RWPE1 (cell line): ENCODE measurements at regions not wholly inside any gene's neighbourhood (a gene's known extent, or its start where the extent isn't known, plus 50 kb on each side); places are given as distances from the start of the nearest gene placed in this dataset.

ENCODE experiments used
- CTCF ChIA-PET: fragments of 350-600 bp; sonication (Branson Sonifier 250); formaldehyde crosslinking; extraction: SDS; loops from one replicate; lab custom pipeline; 2021; lab: Yijun Ruan, JAX
- POLR2A ChIA-PET: fragments of 400-600 bp; formaldehyde crosslinking; extraction: SDS; loops from one replicate; lab custom pipeline; 2020; ENCODE audit warnings: antibody characterized with exemption; ENCODE audit not compliant: low non-redundant PET; lab: Yijun Ruan, JAX
- DNase-seq: peaks from one replicate; pipeline ENCODE4 v3.0.0; 2012; ENCODE audit warnings: low spot score
- H3K27ac ChIP-seq: fragments of 450-650 bp; 2 replicates; pipeline ENCODE4 v1.5.1; 2017
- TF ChIP-seq, protein P1 (sequence below): fragments of 450-650 bp; conservative IDR thresholded peaks from 2 replicates; pipeline ENCODE4 v1.5.1; 2017; ENCODE audit warnings: low read depth, mild to moderate bottlenecking

DNA sequence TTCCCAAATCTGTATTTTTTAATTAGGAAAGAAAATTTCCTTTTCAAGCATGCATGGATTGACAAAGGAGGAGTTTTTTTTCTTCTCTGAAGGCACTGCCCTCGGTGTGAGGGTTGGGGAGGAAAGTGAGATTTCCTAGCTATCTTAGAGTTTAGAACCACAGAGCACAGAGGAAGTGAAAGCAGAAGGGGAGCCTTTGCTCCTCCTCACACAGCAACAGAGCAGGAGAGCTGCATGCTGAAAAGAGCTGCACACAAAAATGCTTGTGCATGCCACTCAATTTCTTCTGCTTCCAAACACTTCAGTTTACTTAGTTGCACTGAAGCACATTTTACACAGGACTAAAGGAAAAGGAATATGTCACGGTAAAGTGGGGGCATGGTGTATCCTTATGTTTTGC lies 308.1 kb downstream of the GPATCH2 start:
- no peak for DNase-seq
- no peak overlapping the region for H3K27ac ChIP-seq
- ChIA-PET POLR2A (no interaction called here), CTCF (interaction anchor here (1.1 kb wide), 1 partner anchor 11 kb away, joined by 3 read pairs; no protein-coding TSS in a partner anchor)
- TF ChIP-seq, protein P1, sequence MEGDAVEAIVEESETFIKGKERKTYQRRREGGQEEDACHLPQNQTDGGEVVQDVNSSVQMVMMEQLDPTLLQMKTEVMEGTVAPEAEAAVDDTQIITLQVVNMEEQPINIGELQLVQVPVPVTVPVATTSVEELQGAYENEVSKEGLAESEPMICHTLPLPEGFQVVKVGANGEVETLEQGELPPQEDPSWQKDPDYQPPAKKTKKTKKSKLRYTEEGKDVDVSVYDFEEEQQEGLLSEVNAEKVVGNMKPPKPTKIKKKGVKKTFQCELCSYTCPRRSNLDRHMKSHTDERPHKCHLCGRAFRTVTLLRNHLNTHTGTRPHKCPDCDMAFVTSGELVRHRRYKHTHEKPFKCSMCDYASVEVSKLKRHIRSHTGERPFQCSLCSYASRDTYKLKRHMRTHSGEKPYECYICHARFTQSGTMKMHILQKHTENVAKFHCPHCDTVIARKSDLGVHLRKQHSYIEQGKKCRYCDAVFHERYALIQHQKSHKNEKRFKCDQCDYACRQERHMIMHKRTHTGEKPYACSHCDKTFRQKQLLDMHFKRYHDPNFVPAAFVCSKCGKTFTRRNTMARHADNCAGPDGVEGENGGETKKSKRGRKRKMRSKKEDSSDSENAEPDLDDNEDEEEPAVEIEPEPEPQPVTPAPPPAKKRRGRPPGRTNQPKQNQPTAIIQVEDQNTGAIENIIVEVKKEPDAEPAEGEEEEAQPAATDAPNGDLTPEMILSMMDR = no peak

DNA sequence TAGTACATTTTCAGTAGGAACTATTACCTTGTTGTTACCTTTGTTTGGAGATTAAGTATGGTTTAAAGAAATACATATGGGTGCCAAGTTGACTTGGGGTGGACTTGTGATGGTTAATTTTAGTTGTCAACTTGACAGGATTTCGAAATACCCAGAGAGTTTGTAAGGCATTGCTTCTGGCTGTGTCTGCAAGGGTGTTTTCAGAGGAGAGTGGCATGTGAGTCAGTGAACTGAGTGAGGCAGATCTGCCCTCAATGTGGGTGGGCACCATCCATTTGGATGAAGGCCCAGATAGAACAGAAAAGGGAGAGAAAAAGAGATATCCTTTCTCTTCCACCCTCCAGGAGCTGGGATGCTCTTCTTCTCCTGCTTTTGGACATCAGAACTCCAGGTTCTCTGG lies 315.5 kb downstream of the GPATCH2 start:
- no peak overlapping the region for H3K27ac ChIP-seq
- no peak for DNase-seq
- TF ChIP-seq, protein P1 = no peak
- CTCF ChIA-PET = no interaction called here
- POLR2A ChIA-PET = no interaction called here

DNA sequence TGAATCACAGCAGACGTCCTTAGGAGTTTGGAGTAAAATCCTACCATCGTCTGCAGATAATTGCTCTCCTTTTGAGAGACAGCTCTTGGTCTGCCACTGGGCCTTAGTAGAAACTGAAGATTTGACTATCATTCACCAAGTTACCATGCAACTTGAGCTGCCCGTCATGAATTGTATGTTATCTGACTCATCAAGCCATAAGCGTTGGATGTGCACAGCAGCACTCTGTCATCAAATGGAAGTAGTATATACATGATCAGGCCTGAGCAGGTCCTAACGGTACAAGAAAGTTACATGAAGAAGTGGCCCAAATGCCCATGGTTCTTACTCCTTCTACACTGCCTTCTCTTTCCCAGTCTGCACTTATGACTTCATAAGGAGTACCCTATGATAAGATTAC lies 317.8 kb downstream of the GPATCH2 start:
- H3K27ac ChIP-seq = no peak overlapping the region
- POLR2A ChIA-PET = no interaction called here
- CTCF ChIA-PET = no interaction called here
- TF ChIP-seq, protein P1 = no peak
- no peak for DNase-seq

DNA sequence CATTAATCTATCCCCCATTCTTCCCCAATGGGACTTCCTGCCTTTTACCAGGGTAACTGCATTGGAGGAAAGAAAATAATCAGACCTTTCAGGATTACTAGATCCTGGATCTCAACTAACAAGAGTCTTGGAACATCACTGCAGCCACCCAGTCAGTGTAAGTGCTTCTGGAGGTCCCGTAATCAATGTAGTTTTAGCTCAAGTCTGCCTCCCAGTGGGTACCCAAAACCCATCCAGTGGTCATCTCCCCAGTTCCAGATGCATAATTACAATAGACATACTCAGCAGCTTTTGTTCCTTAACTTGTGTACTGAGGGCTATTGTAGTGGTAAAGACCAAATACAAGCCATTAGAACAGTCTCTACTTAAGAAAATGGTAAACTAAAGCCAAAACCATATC lies 319.1 kb downstream of the GPATCH2 start:
- ChIA-PET POLR2A (no interaction called here), CTCF (no interaction called here)
- TF ChIP-seq, protein P1 = no peak
- H3K27ac ChIP-seq = no peak overlapping the region
- no peak for DNase-seq

DNA sequence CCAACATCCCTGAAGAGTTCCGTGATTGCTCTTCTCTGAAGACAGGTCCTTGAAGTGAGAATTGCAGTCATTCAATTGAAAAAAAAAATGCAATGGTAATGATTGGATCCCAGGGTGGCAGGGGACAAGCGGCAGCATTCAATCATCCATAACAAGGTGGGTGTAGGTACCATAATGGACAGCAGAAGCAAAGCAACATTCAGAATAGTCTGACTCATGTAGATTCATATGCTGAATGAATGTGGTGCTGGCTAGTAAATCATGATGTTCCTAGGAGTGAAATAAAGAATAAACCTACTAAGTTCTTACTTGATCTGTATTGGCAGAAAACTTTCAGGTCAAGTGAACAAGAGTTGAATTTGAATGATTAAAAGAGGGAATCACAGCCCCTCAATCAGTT lies 319.6 kb downstream of the GPATCH2 start:
- no peak overlapping the region for H3K27ac ChIP-seq
- ChIA-PET POLR2A (no interaction called here), CTCF (no interaction called here)
- DNase-seq = no peak
- TF ChIP-seq, protein P1 = no peak

DNA sequence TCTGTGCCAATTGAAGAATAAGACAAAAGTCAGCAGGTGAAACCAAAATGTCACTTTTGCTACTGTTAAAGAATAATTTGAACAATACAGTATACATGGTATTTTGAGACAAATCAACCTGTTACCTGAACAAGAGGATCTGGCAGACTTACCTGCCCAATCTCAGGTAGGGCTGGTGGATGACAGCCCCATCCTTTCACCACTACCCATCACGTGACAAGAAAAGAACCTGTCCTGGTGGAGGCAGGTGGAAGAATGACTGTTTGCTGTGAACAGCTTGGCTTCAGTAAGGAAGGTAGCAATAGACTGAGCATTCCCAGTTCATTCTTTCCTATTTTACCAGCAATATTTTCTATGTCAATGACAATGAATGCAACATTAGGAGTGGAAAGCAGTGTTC lies 349.6 kb downstream of the GPATCH2 start:
- TF ChIP-seq, protein P1 = no peak
- no peak for DNase-seq
- POLR2A ChIA-PET = no interaction called here
- CTCF ChIA-PET = no interaction called here
- H3K27ac ChIP-seq = no peak overlapping the region
